H1 (cell line): ENCODE measurements at regions not wholly inside any gene's neighbourhood (a gene's known extent, or its start where the extent isn't known, plus 50 kb on each side); places are given as distances from the start of the nearest gene placed in this dataset.

ENCODE experiments used
- CTCF ChIA-PET: fragments of 300-600 bp; sonication (Branson Sonifier 250); formaldehyde crosslinking; loops from one replicate; lab custom pipeline; 2021; ENCODE audit not compliant: partially characterized antibody; lab: Charles Lee
- POLR2A ChIA-PET: fragments of 300-600 bp; sonication (Branson Sonifier 250); formaldehyde crosslinking; loops from one replicate; lab custom pipeline; 2021; ENCODE audit warnings: inconsistent platforms; ENCODE audit not compliant: partially characterized antibody; lab: Charles Lee
- DNase-seq, 2 experiments: peaks; one replicate each; pipeline versions ENCODE4 v3.0.0 to v3.0.0-alpha.2; 2010 to 2022; ENCODE audit warnings: low spot score in 2 of 2, low read depth in 1 of 2, mixed read lengths in 1 of 2
- FAIRE-seq: peaks from 2 replicates; lab custom pipeline; 2011; peaks lifted over from hg19 to GRCh38; lab: Jason Lieb, UNC
- H2AFZ ChIP-seq: 2 replicates; pipeline ENCODE4 v1.8.1; 2012; ENCODE audit warnings: low read length, inconsistent platforms
- H2AK5ac ChIP-seq: 2 replicates; pipeline ENCODE4 v1.6.1; 2013; ENCODE audit warnings: low read depth, low read length
- H2BK120ac ChIP-seq: replicated peaks from 2 replicates; pipeline ENCODE3; 2013; ENCODE audit warnings: low read depth, low read length, inconsistent platforms
- H2BK12ac ChIP-seq: 2 replicates; pipeline ENCODE4 v1.6.1; 2013; ENCODE audit warnings: low read depth, low read length
- H2BK15ac ChIP-seq: 2 replicates; pipeline ENCODE4 v1.6.1; 2013; ENCODE audit warnings: low read length
- H2BK20ac ChIP-seq: 2 replicates; pipeline ENCODE4 v1.6.1; 2013; ENCODE audit warnings: low read length
- H2BK5ac ChIP-seq: 2 replicates; pipeline ENCODE4 v1.6.1; 2013; ENCODE audit warnings: low read depth, low read length
- H3K14ac ChIP-seq: 2 replicates; pipeline ENCODE4 v1.6.1; 2013; ENCODE audit warnings: inconsistent platforms; ENCODE audit not compliant: insufficient read length
- H3K18ac ChIP-seq: 2 replicates; pipeline ENCODE4 v1.6.1; 2013; ENCODE audit warnings: low read length; ENCODE audit errors: extremely low read depth
- H3K23ac ChIP-seq: 2 replicates; pipeline ENCODE4 v1.6.1; 2013; ENCODE audit warnings: inconsistent platforms; ENCODE audit not compliant: insufficient read length
- H3K23me2 ChIP-seq: 2 replicates; pipeline ENCODE4 v1.6.1; 2013; ENCODE audit warnings: low read depth, low read length
- H3K27ac ChIP-seq: 2 replicates; pipeline ENCODE4 v1.6.1; 2011; ENCODE audit warnings: low read depth, low read length, inconsistent platforms
- H3K27me3 ChIP-seq, 4 experiments: replicated peaks in 1 of 4; 1 replicate in 1 of 4; 2 replicates in 3 of 4; pipeline versions ENCODE4 v1.6.1 to v1.8.1; 2011 to 2013; ENCODE audit warnings: low read length in 3 of 4, mild to moderate bottlenecking in 3 of 4, inconsistent platforms in 2 of 4, mixed read lengths in 2 of 4, moderate library complexity in 1 of 4; ENCODE audit not compliant: control insufficient read depth in 3 of 4, insufficient read depth in 3 of 4; ENCODE audit errors: extremely low read depth in 1 of 4
- H3K36me3 ChIP-seq, 4 experiments: 2 replicates each; pipeline versions ENCODE4 v1.6.1 to v1.8.1; 2011 to 2013; ENCODE audit warnings: mild to moderate bottlenecking in 4 of 4, low read length in 3 of 4, moderate library complexity in 2 of 4, control low read depth in 1 of 4, inconsistent platforms in 1 of 4; ENCODE audit not compliant: insufficient read depth in 4 of 4, control insufficient read depth in 2 of 4
- H3K4ac ChIP-seq: replicated peaks from 2 replicates; pipeline ENCODE3; 2013; ENCODE audit warnings: low read length, low read depth, mixed read lengths, inconsistent platforms; ENCODE audit not compliant: insufficient read length
- H3K4me1 ChIP-seq, 4 experiments: replicated peaks in 1 of 4; 1 replicate in 1 of 4; 2 replicates in 3 of 4; pipeline versions ENCODE4 v1.6.1 to v1.8.1; 2011 to 2013; ENCODE audit warnings: low read length in 3 of 4, inconsistent platforms in 2 of 4, mixed read lengths in 1 of 4; ENCODE audit not compliant: insufficient read depth in 4 of 4, control insufficient read depth in 3 of 4
- H3K4me2 ChIP-seq, 2 experiments: 2 replicates each; pipeline versions ENCODE4 v1.6.1 to v1.8.1; 2011 to 2013; ENCODE audit warnings: low read depth in 2 of 2, low read length in 2 of 2, control low read depth in 1 of 2, inconsistent platforms in 1 of 2, mild to moderate bottlenecking in 1 of 2; ENCODE audit not compliant: insufficient read depth in 1 of 2
- H3K4me3 ChIP-seq, 4 experiments: fragments of 200-600, 300-600 bp in 1 of 4; sonication (generic), shearing (Covaris generic), sonication (Bioruptor Twin) in 1 of 4; 2 replicates each; pipeline versions ENCODE4 v1.5.1 to v1.8.1; 2011 to 2016; ENCODE audit warnings: low read length in 4 of 4, low read depth in 3 of 4, control low read depth in 2 of 4, inconsistent platforms in 2 of 4, mild to moderate bottlenecking in 2 of 4, mixed read lengths in 1 of 4, moderate library complexity in 1 of 4; ENCODE audit not compliant: insufficient read depth in 2 of 4; ENCODE audit errors: extremely low read depth in 1 of 4
- H3K56ac ChIP-seq: replicated peaks from 2 replicates; pipeline ENCODE3; 2013; ENCODE audit warnings: low read depth, mild to moderate bottlenecking, mixed read lengths, low read length, inconsistent platforms; ENCODE audit not compliant: insufficient read length
- H3K79me1 ChIP-seq: 2 replicates; pipeline ENCODE4 v1.6.1; 2013; ENCODE audit warnings: low read depth, low read length, control low read depth
- H3K79me2 ChIP-seq, 2 experiments: 2 replicates each; pipeline versions ENCODE4 v1.6.1 to v1.8.1; 2012 to 2013; ENCODE audit warnings: low read length in 2 of 2, mild to moderate bottlenecking in 2 of 2, inconsistent platforms in 1 of 2; ENCODE audit not compliant: insufficient read depth in 2 of 2, control insufficient read depth in 1 of 2
- H3K9ac ChIP-seq, 4 experiments: replicated peaks in 1 of 4; 1 replicate in 1 of 4; 2 replicates in 3 of 4; pipeline versions ENCODE4 v1.6.1 to v1.8.1; 2011 to 2013; ENCODE audit warnings: low read depth in 3 of 4, low read length in 3 of 4, control low read depth in 2 of 4, mild to moderate bottlenecking in 2 of 4, moderate library complexity in 2 of 4, inconsistent platforms in 1 of 4; ENCODE audit errors: extremely low read depth in 1 of 4
- H3K9me3 ChIP-seq, 2 experiments: 2 replicates each; pipeline versions ENCODE4 v1.6.1 to v1.8.1; 2012 to 2013; ENCODE audit warnings: mild to moderate bottlenecking in 2 of 2, moderate library complexity in 2 of 2, control low read depth in 1 of 2, inconsistent platforms in 1 of 2, low read depth in 1 of 2, low read length in 1 of 2, mixed read lengths in 1 of 2; ENCODE audit not compliant: insufficient read depth in 2 of 2
- H4K20me1 ChIP-seq, 2 experiments: replicated peaks in 1 of 2; 2 replicates each; pipeline versions ENCODE3 to v1.8.1; 2011 to 2013; ENCODE audit warnings: inconsistent platforms in 2 of 2, low read length in 2 of 2, mild to moderate bottlenecking in 1 of 2; ENCODE audit not compliant: insufficient read depth in 2 of 2, control insufficient read depth in 1 of 2
- H4K5ac ChIP-seq: 2 replicates; pipeline ENCODE4 v1.6.1; 2013; ENCODE audit warnings: low read length, low read depth, mixed read lengths, inconsistent platforms; ENCODE audit not compliant: insufficient read length
- H4K8ac ChIP-seq: 2 replicates; pipeline ENCODE4 v1.8.0; 2013; ENCODE audit warnings: mild to moderate bottlenecking, moderate library complexity, low read length, inconsistent platforms; ENCODE audit not compliant: insufficient read depth; ENCODE audit errors: extremely low read depth
- H4K91ac ChIP-seq: replicated peaks from 2 replicates; pipeline ENCODE3; 2013; ENCODE audit warnings: low read length, mixed read lengths, inconsistent platforms; ENCODE audit not compliant: insufficient read length
- HDAC2 ChIP-seq, 2 experiments: fragments of 300-600 bp in 1 of 2; sonication (generic) in 1 of 2; IDR thresholded peaks; 2 replicates each; pipeline ENCODE4 v1.6.1; 2011 to 2012; ENCODE audit warnings: low read depth in 2 of 2, low read length in 2 of 2, mild to moderate bottlenecking in 2 of 2, moderate library complexity in 2 of 2, borderline replicate concordance in 1 of 2, inconsistent platforms in 1 of 2
- HDAC6 ChIP-seq: IDR thresholded peaks from one replicate; pipeline ENCODE4 v1.7.1; 2012; ENCODE audit warnings: low read depth, mild to moderate bottlenecking, inconsistent platforms, low read length, moderate library complexity
- KDM1A ChIP-seq: fragments of 200-600, 300-600 bp; sonication (generic); IDR thresholded peaks from 2 replicates; pipeline ENCODE4 v1.7.1; 2016; ENCODE audit warnings: mild to moderate bottlenecking, low read length, borderline replicate concordance
- MAFK ChIP-seq: IDR thresholded peaks from 2 replicates; pipeline ENCODE4 v1.6.1; 2012; ENCODE audit warnings: low read depth, mild to moderate bottlenecking, improper control_type of control experiment, low read length
- MAX ChIP-seq: IDR thresholded peaks from 2 replicates; pipeline ENCODE4 v1.6.1; 2012; ENCODE audit warnings: inconsistent platforms
- POLR2A ChIP-seq, 2 experiments: IDR thresholded peaks; 1 replicate in 1 of 2; 2 replicates in 1 of 2; pipeline ENCODE4 v1.6.1; 2011; ENCODE audit warnings: low read depth in 2 of 2, low read length in 2 of 2, mild to moderate bottlenecking in 2 of 2; ENCODE audit errors: control extremely low read depth in 1 of 2
- RXRA ChIP-seq: IDR thresholded peaks from 2 replicates; pipeline ENCODE4 v1.6.1; 2011; ENCODE audit warnings: low read depth, mild to moderate bottlenecking, low read length, moderate library complexity; ENCODE audit not compliant: insufficient read depth
- SP1 ChIP-seq: IDR thresholded peaks from 2 replicates; pipeline ENCODE4 v1.6.1; 2011; ENCODE audit warnings: low read depth, low read length
- TAF1 ChIP-seq: IDR thresholded peaks from 2 replicates; pipeline ENCODE4 v1.6.1; 2011; ENCODE audit warnings: mild to moderate bottlenecking, low read depth, low read length
- YY1 ChIP-seq: IDR thresholded peaks from 2 replicates; pipeline ENCODE4 v1.6.1; 2011; ENCODE audit warnings: low read depth, mild to moderate bottlenecking, low read length
- WGBS, 2 experiments: shearing (Covaris generic) in 1 of 2; methylation state at CpG; one replicate each; pipeline versions ENCODE4 v1.1.6 to v1.1.7; 2013 to 2015; ENCODE audit warnings: low lambda C conversion rate in 2 of 2, mixed read lengths in 2 of 2, inconsistent platforms in 1 of 2, low coverage in 1 of 2, missing lambda C conversion rate in 1 of 2; ENCODE audit not compliant: insufficient replicate concordance in 2 of 2, insufficient coverage in 1 of 2, insufficient read length in 1 of 2; ENCODE audit errors: extremely low coverage in 1 of 2, missing lambda C conversion rate in 1 of 2; 5-methylcytosine and 5-hydroxymethylcytosine counted together
- TF ChIP-seq, protein P1 (sequence below), 3 experiments: IDR thresholded peaks; 1 replicate in 2 of 3; 2 replicates in 1 of 3; pipeline versions ENCODE4 v1.5.1 to v1.6.1; 2011; ENCODE audit warnings: low read length in 3 of 3, mild to moderate bottlenecking in 3 of 3, inconsistent platforms in 2 of 3, low read depth in 1 of 3, moderate library complexity in 1 of 3; ENCODE audit not compliant: insufficient read depth in 1 of 3; ENCODE audit errors: control extremely low read depth in 1 of 3

- Histone ChIP-seq H4K20me1 (no peaks in the 10 kb centered on the region), H3K9me3 (no peaks in the 10 kb centered on the region), H3K79me1 (no peaks in the 10 kb centered on the region), H3K9ac (no peak overlapping the region), H3K56ac (no peak overlapping the region), H3K23me2 (no peaks in the 10 kb centered on the region), H4K91ac (no peak overlapping the region), H2BK20ac (no peak overlapping the region), H3K4me1 (no peaks in the 10 kb centered on the region), H3K14ac (no peak overlapping the region), H4K5ac (no peak overlapping the region), H3K18ac (no peak overlapping the region), H3K27ac (no peak overlapping the region), H3K4me2 (no peak overlapping the region), H2BK5ac (no peak overlapping the region), H3K4ac (no peak overlapping the region), H3K27me3 (no peaks in the 10 kb centered on the region; a peak in 3 of 7 replicates), H2BK12ac (no peak overlapping the region), H2AK5ac (no peak overlapping the region), H3K36me3 (no peaks in the 10 kb centered on the region), H3K4me3 (no peak overlapping the region), H2BK15ac (no peak overlapping the region; the same call in 1 of the 2 replicates), H3K79me2 (no peaks in the 10 kb centered on the region; a peak in 1 of 4 replicates), H2AFZ (no peak overlapping the region), H4K8ac (no peak overlapping the region), H3K23ac (no peak overlapping the region), H2BK120ac (no peak overlapping the region)
- FAIRE-seq (no peak), DNase-seq (no peak)
- 85% methylated on average over 12 of the region's 12 CpGs; no CpG with 5 or more reads in 1 of the 2 experiments for WGBS, 2 experiments
- POLR2A ChIA-PET, result interaction anchor here (1.2 kb wide), 1 partner anchor 8 kb away, joined by 3 read pairs; no protein-coding TSS in a partner anchor
- CTCF ChIA-PET, result interaction anchor here (0.6 to 1.0 kb wide), 2 partner anchors 16 to 32 kb away, joined by 4 to 5 read pairs; no protein-coding TSS in a partner anchor
- no peak for TF ChIP-seq HDAC2 (IDR thresholded peaks at IDR 0.05; ENCODE audit: borderline replicate concordance in 1 of 2, low read depth in 2 of 2, low read length in 2 of 2)
- TF ChIP-seq YY1, result no peak
- no peak for TF ChIP-seq TAF1
- no peak for TF ChIP-seq RXRA
- TF ChIP-seq MAFK, result no peak
- TF ChIP-seq, protein P1, sequence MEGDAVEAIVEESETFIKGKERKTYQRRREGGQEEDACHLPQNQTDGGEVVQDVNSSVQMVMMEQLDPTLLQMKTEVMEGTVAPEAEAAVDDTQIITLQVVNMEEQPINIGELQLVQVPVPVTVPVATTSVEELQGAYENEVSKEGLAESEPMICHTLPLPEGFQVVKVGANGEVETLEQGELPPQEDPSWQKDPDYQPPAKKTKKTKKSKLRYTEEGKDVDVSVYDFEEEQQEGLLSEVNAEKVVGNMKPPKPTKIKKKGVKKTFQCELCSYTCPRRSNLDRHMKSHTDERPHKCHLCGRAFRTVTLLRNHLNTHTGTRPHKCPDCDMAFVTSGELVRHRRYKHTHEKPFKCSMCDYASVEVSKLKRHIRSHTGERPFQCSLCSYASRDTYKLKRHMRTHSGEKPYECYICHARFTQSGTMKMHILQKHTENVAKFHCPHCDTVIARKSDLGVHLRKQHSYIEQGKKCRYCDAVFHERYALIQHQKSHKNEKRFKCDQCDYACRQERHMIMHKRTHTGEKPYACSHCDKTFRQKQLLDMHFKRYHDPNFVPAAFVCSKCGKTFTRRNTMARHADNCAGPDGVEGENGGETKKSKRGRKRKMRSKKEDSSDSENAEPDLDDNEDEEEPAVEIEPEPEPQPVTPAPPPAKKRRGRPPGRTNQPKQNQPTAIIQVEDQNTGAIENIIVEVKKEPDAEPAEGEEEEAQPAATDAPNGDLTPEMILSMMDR (IDR thresholded peaks at IDR 0.05; ENCODE audit: control extremely low read depth in 1 of 3, insufficient read depth in 1 of 3, low read depth in 1 of 3, low read length in 3 of 3), result no peak
- no peak for TF ChIP-seq SP1
- TF ChIP-seq KDM1A, result no peak
- TF ChIP-seq HDAC6, result no peak
- no peak for TF ChIP-seq POLR2A (IDR thresholded peaks at IDR 0.05; ENCODE audit: control extremely low read depth in 1 of 2, low read depth in 2 of 2, low read length in 2 of 2)
- TF ChIP-seq MAX, result no peak
Measured at GRCh38 chr14:76322594-76323220, 53.2 kb upstream of the ESRRB start.
